ENCODE measurements at regions not wholly inside any gene's neighbourhood (a gene's known extent, or its start where the extent isn't known, plus 50 kb on each side); places are given as distances from the start of the nearest gene placed in this dataset.

DNA sequence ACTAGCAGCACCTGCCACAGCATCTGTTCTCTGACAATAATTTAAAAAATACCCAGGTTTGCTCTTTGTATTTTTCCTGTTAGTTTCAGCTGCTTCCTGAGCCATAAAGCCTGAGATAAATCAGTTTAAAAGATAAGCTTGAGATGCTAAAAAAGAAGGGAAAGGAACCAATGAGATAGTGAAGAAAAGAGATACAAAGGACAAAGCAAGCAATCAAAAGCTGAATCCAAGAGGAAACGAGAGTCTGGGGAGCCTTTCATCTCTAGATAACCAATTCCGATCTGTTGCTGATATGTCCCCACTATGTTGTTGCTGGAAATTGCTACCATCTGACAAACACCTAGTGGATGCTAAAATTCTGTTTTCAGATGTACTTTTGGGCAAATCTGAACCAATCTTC lies 201.4 kb downstream of the RBM43 start:
- in situ Hi-C loops (cut with MboI; ENCODE audit: low pct_unique_long_range_greater_than_20kb in 2 of 9, low sequenced_read_pairs in 9 of 9, unreplicated experiment in 9 of 9) = no loop called here

DNA sequence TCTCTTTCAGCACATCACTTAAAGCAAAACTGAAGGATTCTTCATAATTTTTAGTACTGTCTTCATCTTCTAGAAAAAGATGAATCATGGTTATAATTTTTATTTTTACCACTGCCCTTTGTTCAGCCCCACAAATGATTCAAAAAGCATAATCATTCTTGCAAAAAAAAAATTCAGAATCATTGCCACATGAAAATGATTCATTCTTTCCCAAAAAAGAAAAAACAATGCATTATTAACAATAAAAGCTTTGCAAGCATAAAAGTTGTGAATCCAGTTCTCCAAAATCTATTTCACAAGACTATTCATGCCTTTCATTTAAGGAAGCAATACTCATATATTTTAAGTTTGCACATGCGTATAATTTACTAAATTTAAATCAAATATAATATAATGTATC lies 204.8 kb downstream of the RBM43 start:
- in situ Hi-C loops (cut with MboI; ENCODE audit: low pct_unique_long_range_greater_than_20kb in 2 of 9, low sequenced_read_pairs in 9 of 9, unreplicated experiment in 9 of 9) = no loop called here
- Histone ChIP-seq H3K4me3 (no peak overlapping the region), H3K4me1 (replicated peaks in 1 of 2) (peaks cover 0 to 17% of the 10 kb centered on the region in 2 donors), H3K27ac (no peak overlapping the region)
- no peak for ATAC-seq (replicated peaks in 6 of 8)
- WGBS, 10 experiments = 0 to 100% (median 92%) methylated on average over 1 of the region's 1 CpG; no CpG with 5 or more reads in 1 of the 10 experiments

More for the DNA sequence above, 201.4 kb downstream of the RBM43 start:
- WGBS, 10 experiments = 50 to 100% (median 83%) methylated on average over 1 to 2 of the region's 2 CpGs; no CpG with 5 or more reads in 1 of the 10 experiments
- Histone ChIP-seq H3K4me3 (no peak overlapping the region), H3K4me1 (replicated peaks in 1 of 2) (peaks cover 5 to 24% of the 10 kb centered on the region in 2 donors), H3K27ac (no peak overlapping the region)
- ATAC-seq (replicated peaks in 6 of 8) = no peak

DNA sequence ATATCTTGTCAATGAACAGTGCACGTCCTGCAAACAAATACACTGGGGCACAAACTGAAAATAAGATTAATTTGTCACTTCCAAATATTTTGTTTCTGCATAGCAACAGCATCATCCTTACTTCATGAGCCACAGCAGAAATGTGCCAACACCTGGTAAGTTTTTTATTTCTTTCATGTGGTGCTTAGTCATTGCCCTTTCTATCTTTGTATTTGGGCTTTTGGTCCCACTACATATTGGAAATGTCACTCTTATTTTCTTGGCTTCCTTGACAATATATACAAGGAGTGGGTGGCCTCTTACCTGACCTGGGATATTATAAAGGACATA lies 208.0 kb downstream of the RBM43 start:
- no peak for ATAC-seq (replicated peaks in 6 of 8)
- 13 to 100% (median 61%) methylated on average over 1 of the region's 1 CpG; no CpG with 5 or more reads in 1 of the 10 experiments for WGBS, 10 experiments
- Histone ChIP-seq H3K4me1 (replicated peaks in 1 of 2) (peaks cover 0 to 11% of the 10 kb centered on the region in 2 donors), H3K27ac (no peak overlapping the region), H3K4me3 (no peak overlapping the region)
- in situ Hi-C loops (cut with MboI; ENCODE audit: low pct_unique_long_range_greater_than_20kb in 2 of 9, low sequenced_read_pairs in 9 of 9, unreplicated experiment in 9 of 9) = no loop called here

DNA sequence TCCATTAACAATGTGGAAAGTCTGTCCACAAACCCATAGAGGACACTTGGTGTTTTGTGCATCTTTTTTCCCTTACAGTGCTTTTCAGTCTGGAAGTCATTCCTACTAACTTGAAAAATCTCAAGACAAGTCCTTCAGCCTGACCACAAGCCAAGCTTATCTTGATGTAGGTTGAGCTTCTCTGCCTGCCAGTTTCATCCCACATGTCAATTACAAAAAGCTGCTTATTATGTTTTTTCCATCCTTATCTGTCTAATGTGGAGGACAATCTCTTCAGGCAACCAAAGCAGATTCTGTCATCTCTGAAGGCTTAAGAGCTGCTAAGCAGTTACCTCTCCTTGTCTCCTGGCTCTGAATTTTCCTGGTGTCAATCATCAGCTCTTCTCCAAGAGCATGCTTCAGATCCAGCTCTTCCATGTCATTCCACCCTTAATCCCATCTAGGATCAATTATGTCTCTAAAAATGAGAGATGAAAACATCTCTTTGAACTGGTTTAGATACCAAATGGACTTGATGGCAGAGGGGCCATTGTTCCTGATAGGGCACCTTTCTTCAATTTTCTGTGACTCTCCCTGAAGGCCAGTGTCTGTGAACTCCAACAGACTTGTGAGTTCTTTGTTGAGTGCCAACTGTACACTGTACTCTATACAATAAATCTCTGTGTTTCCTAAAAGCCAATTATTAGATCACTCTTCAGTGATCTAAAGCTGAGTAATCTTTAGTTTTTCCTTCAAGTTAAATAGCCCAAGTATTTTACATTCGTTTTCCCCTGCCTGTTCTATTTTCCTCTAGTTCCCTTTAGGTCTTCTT lies 208.6 kb downstream of the RBM43 start:
- ATAC-seq (replicated peaks in 6 of 8) = peak in 1 of 8 experiments; percentile 62
- H3K4me3 ChIP-seq = no peak overlapping the region
- H3K27ac ChIP-seq = no peak overlapping the region
- in situ Hi-C loops (cut with MboI; ENCODE audit: low pct_unique_long_range_greater_than_20kb in 2 of 9, low sequenced_read_pairs in 9 of 9, unreplicated experiment in 9 of 9) = no loop called here
- WGBS, 10 experiments = 0 to 88% (median 63%) methylated on average over 1 of the region's 1 CpG; no CpG with 5 or more reads in 2 of the 10 experiments
- H3K4me1 ChIP-seq (replicated peaks in 1 of 2) = peaks cover 0 to 16% of the 10 kb centered on the region in 2 donors

DNA sequence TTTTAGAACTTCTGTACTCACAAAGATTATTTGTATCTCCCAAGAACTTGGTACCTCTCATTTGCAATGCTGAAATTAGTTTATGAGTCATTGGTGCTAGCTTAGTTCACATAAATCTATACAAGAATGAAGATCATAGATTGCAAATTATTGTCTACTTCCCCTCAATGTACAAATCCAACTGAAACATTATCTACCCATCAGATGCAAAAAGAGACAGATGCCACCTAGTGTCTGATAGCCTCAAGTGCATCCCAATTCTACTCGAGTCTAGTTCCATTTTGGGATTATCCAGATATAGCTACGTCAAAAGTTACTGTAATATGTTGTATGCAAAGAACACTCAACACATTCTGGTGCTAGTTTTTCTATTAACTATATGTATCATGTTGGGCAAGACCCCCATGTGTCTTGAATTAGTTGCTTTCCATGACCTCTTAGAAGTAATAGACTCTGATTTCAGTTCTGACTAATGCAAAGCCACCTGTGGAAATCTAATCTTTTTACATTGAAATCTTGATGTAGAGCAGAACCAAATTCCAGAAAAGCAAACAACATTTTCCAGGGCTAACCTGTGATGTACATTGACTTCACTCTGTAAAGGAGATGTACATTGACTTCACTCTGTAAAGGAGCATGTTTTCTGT lies 210.0 kb downstream of the RBM43 start:
- 0 to 40% (median 13%) methylated on average over 1 to 2 of the region's 2 CpGs; no CpG with 5 or more reads in 5 of the 10 experiments for WGBS, 10 experiments
- Histone ChIP-seq H3K27ac (no peak overlapping the region), H3K4me3 (no peak overlapping the region), H3K4me1 (replicated peaks in 1 of 2) (peaks cover 0 to 19% of the 10 kb centered on the region in 2 donors)
- ATAC-seq (replicated peaks in 6 of 8) = peak in 4 of 8 experiments; percentile 14 to 96 (median 90)
- in situ Hi-C loops (cut with MboI; ENCODE audit: low pct_unique_long_range_greater_than_20kb in 2 of 9, low sequenced_read_pairs in 9 of 9, unreplicated experiment in 9 of 9) = no loop called here

DNA sequence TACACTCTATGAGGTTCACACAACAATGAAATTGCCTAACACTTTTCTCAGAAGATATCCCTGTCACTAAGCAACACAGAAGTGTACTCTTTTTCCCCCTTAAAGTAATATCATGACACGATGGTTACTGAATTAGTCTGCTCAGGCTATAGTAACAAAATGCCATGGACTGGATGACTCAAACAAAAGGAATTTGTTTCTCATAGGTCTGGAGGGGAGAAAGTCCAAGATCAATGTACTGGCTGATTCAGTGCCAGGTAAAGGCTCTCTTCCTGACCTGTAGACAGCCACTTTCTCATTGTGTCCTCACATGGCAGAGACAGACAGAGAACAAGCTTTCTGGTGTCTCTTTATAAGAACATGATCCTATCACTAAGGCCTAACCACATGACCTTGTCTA lies 211.9 kb downstream of the RBM43 start:
- Histone ChIP-seq H3K4me1 (replicated peaks in 1 of 2) (peaks cover 0 to 17% of the 10 kb centered on the region in 2 donors), H3K4me3 (no peak overlapping the region), H3K27ac (no peak overlapping the region)
- ATAC-seq (replicated peaks in 6 of 8) = peak in 4 of 8 experiments; percentile 12 to 72 (median 26)
- WGBS, 10 experiments = 44 to 100% (median 80%) methylated on average over 1 of the region's 1 CpG; no CpG with 5 or more reads in 4 of the 10 experiments
- in situ Hi-C loops (cut with MboI; ENCODE audit: low pct_unique_long_range_greater_than_20kb in 2 of 9, low sequenced_read_pairs in 9 of 9, unreplicated experiment in 9 of 9) = no loop called here

DNA sequence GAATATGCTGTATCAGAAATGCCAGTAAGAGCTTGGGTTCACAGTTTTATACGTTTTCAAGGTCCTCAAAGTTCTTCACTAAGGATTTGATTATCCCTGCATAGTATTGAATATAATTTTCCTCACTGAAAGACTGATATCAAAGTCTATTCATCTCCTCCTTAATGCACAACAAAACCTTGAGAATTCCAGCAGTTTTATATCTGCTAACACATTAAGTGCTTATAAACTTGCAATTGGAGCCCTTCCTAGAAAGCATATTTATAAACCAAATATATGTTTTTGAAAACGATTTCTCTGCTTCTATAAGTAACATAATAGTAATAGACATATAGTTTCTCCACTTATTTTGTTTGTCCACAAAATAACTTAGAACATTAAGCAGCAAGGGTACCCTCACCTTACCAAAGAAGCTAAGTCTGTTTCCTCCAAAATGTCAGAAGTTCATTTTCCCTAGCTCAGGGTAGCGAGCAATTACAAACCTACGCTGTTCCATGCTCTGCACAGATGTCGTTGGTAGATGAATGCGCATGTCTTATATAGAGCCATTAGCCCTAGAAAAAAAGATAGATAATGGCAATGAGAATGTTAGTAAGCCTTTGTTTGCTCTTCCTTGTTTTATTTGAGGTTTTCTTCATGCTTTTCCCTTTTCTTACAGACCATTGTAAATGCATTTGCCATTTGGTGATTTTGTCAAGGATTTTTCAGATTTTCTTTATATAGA lies 213.2 kb downstream of the RBM43 start:
- Histone ChIP-seq H3K4me1 (replicated peaks in 1 of 2) (peaks cover 0 to 17% of the 10 kb centered on the region in 2 donors), H3K4me3 (no peak overlapping the region), H3K27ac (no peak overlapping the region)
- peak in 3 of 8 experiments; percentile 34 to 62 (median 54) for ATAC-seq (replicated peaks in 6 of 8)
- in situ Hi-C loops (cut with MboI; ENCODE audit: low pct_unique_long_range_greater_than_20kb in 2 of 9, low sequenced_read_pairs in 9 of 9, unreplicated experiment in 9 of 9) = no loop called here
- 50 to 89% (median 76%) methylated on average over 2 to 6 of the region's 6 CpGs for WGBS, 10 experiments

DNA sequence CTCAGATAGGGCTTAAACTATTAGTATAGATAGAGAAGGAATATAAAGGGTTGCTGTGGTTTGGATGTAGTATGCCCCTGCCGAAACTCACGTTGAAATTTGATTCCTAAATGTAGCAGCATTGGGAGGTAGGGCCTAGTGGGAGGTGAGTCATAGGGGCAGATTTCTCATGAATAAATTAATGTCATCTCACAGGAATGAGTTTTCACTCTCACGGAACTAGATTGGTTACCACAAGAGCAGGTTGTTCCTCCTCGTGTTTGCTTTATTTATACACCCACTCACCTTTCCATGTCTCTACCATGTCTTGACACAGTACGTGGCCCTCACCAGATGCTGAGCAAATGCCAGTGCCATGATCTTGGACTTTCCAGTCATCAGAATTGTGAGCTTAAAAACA lies 218.2 kb downstream of the RBM43 start:
- Histone ChIP-seq H3K4me1 (replicated peaks in 1 of 2) (peaks cover 0 to 10% of the 10 kb centered on the region in 2 donors), H3K4me3 (no peak overlapping the region), H3K27ac (no peak overlapping the region)
- in situ Hi-C loops (cut with MboI; ENCODE audit: low pct_unique_long_range_greater_than_20kb in 2 of 9, low sequenced_read_pairs in 9 of 9, unreplicated experiment in 9 of 9) = no loop called here
- 19 to 100% (median 89%) methylated on average over 1 to 4 of the region's 5 CpGs; no CpG with 5 or more reads in 3 of the 10 experiments for WGBS, 10 experiments
- ATAC-seq (replicated peaks in 6 of 8) = peak in 5 of 8 experiments; percentile 32 to 90 (median 50)

DNA sequence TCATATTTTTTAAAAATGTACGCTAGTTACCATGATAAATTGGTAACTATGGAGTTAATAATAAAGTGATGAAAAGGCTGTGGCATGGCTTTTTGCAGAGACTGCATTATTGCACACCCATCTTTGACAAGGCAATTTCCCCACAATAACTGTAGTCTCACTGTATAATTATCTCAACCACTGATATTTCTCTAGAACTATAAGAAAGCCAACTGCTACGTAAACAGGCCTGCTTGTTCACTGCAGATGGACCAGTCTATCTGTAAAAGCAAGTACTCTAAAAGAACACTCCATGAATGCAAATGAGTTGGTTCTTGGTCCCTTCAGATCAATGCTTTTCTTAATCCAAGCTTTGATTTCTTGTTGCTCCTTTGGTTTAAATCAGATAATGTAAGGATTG lies 218.7 kb downstream of the RBM43 start:
- in situ Hi-C loops (cut with MboI; ENCODE audit: low pct_unique_long_range_greater_than_20kb in 2 of 9, low sequenced_read_pairs in 9 of 9, unreplicated experiment in 9 of 9) = no loop called here
- Histone ChIP-seq H3K4me1 (replicated peaks in 1 of 2) (peaks cover 0 to 4% of the 10 kb centered on the region in 2 donors), H3K27ac (no peak overlapping the region), H3K4me3 (no peak overlapping the region)
- peak in 1 of 8 experiments; percentile 26 for ATAC-seq (replicated peaks in 6 of 8)
- WGBS, 10 experiments = 51 to 100% (median 88%) methylated on average over 1 to 2 of the region's 2 CpGs; no CpG with 5 or more reads in 1 of the 10 experiments

DNA sequence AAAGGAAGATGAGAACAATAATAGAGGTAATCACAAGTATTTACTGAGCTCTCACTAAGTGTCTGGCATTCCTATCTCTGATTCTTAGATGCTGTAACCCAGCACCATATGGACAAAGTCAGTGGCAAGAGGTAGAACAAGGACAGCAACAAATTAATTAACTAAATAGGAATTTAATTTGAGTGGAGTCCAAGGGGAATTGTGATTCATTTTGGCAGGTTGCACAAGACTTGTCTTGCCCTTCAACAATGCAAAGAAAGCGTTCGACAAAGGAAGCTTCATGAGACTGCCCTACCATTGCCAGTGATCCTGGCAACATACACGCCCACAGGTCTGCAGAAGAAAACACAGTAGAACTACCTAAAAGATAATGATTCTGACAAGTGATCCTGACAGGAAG lies 221.6 kb downstream of the RBM43 start:
- H3K4me1 ChIP-seq (replicated peaks in 1 of 2) = peaks cover 0 to 2% of the 10 kb centered on the region in 2 donors
- ATAC-seq (replicated peaks in 6 of 8) = peak in 4 of 8 experiments; percentile 27 to 82 (median 38)
- 60 to 94% (median 82%) methylated on average over 2 to 3 of the region's 3 CpGs; no CpG with 5 or more reads in 4 of the 10 experiments for WGBS, 10 experiments
- H3K4me3 ChIP-seq = no peak overlapping the region
- in situ Hi-C loops (cut with MboI; ENCODE audit: low pct_unique_long_range_greater_than_20kb in 2 of 9, low sequenced_read_pairs in 9 of 9, unreplicated experiment in 9 of 9) = no loop called here
- H3K27ac ChIP-seq = no peak overlapping the region

DNA sequence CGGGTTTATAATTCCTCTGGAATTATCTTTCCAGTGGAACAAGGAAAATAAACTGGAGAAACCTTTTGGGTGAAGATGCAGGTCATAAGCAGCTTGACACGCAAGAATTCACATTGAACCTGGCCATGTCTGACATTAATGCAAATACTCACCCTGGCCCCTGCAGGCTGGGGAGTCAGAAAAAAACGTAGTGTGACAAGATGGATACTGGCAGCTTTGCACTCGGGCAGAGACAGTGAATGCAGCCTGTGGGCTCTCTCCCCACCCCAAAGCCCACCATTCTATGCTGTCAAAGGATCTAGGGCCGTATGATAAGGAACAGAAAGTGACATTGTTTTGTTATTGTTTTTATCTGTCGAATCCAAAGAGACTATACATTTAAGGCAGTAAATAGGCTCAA lies 223.1 kb downstream of the RBM43 start:
- Histone ChIP-seq H3K4me1 (replicated peaks in 1 of 2) (peaks cover 0 to 9% of the 10 kb centered on the region in 2 donors), H3K4me3 (no peak overlapping the region), H3K27ac (no peak overlapping the region)
- in situ Hi-C loops (cut with MboI; ENCODE audit: low pct_unique_long_range_greater_than_20kb in 2 of 9, low sequenced_read_pairs in 9 of 9, unreplicated experiment in 9 of 9) = no loop called here
- no peak for ATAC-seq (replicated peaks in 6 of 8)
- 62 to 86% (median 73%) methylated on average over 1 to 6 of the region's 6 CpGs; no CpG with 5 or more reads in 1 of the 10 experiments for WGBS, 10 experiments

DNA sequence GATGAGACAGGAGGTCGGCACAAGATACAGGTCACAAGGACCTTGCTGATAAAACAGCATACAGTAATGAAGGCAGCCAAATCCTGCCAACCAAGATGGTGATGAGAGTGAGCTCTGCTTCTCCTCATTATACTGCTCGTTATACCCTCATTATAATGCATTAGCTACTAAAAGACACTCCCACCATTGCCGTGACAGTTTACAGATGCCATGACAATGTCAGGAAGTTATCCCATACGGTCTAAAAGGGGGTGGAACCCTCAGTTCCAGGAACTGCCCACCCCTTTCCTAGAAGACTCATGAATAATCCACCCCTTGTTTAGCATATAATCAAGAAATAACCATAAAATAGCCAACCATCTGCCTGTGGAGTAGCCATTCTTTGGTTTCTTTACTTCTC lies 224.2 kb downstream of the RBM43 start:
- ATAC-seq (replicated peaks in 6 of 8) = peak in 7 of 8 experiments; percentile 43 to 72 (median 60)
- Histone ChIP-seq H3K4me3 (no peak overlapping the region), H3K4me1 (replicated peaks in 1 of 2) (peaks cover 0 to 15% of the 10 kb centered on the region in 2 donors), H3K27ac (no peak overlapping the region)
- 20 to 80% (median 54%) methylated on average over 1 to 3 of the region's 4 CpGs; no CpG with 5 or more reads in 2 of the 10 experiments for WGBS, 10 experiments
- in situ Hi-C loops (cut with MboI; ENCODE audit: low pct_unique_long_range_greater_than_20kb in 2 of 9, low sequenced_read_pairs in 9 of 9, unreplicated experiment in 9 of 9) = no loop called here

All from motor neuron (in vitro differentiated cells).